ENCODE measurements at regions not wholly inside any gene's neighbourhood (a gene's known extent, or its start where the extent isn't known, plus 50 kb on each side); places are given as distances from the start of the nearest gene placed in this dataset.

DNA sequence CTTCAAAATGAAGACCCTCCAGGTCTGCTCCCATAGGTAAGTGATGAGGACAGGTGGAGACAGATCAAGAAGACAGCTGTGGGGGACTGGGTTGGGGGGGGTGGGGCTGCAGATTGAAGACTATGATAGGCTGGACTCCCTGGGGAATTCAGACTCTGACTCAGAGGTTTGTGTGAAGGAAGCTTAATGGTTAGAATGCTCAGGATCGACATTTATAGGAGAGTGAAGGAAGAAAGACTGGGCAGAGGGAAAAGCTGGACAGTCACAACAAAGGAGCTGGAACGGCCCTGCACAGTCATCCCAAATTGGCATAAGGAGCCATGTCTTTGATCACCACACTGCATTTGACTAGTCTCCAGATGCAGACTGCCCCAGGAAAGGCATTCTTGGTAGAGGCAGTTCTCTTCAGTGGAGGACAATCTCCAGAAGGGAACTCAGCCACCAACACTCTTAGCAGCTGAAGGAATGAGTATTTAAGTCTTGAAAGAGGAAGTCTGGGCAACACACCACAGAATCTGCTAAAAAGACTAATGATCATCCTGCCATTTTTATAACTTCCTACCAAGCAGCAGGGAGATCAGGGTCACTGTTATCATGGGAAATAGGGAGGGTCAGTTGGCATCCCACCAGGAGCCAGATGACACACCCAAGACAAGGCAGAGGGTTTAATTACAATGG is 120.0 kb upstream of the ZC3H11B start:
- TF ChIP-seq, protein P1, sequence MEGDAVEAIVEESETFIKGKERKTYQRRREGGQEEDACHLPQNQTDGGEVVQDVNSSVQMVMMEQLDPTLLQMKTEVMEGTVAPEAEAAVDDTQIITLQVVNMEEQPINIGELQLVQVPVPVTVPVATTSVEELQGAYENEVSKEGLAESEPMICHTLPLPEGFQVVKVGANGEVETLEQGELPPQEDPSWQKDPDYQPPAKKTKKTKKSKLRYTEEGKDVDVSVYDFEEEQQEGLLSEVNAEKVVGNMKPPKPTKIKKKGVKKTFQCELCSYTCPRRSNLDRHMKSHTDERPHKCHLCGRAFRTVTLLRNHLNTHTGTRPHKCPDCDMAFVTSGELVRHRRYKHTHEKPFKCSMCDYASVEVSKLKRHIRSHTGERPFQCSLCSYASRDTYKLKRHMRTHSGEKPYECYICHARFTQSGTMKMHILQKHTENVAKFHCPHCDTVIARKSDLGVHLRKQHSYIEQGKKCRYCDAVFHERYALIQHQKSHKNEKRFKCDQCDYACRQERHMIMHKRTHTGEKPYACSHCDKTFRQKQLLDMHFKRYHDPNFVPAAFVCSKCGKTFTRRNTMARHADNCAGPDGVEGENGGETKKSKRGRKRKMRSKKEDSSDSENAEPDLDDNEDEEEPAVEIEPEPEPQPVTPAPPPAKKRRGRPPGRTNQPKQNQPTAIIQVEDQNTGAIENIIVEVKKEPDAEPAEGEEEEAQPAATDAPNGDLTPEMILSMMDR (IDR thresholded peaks at IDR 0.05) = no peak
- no peaks in the 10 kb centered on the region for H3K27me3 ChIP-seq
- no peak overlapping the region for H3K27ac ChIP-seq
- no peaks in the 10 kb centered on the region for H3K36me3 ChIP-seq
- DNase-seq (ENCODE audit: low spot score in 2 of 2) = no peak
- H3K4me3 ChIP-seq = no peak overlapping the region
- H3K4me1 ChIP-seq = no peaks in the 10 kb centered on the region
- intact Hi-C loops (cut with DNase I) = no loop called here
- H3K9me3 ChIP-seq = no peaks in the 10 kb centered on the region

DNA sequence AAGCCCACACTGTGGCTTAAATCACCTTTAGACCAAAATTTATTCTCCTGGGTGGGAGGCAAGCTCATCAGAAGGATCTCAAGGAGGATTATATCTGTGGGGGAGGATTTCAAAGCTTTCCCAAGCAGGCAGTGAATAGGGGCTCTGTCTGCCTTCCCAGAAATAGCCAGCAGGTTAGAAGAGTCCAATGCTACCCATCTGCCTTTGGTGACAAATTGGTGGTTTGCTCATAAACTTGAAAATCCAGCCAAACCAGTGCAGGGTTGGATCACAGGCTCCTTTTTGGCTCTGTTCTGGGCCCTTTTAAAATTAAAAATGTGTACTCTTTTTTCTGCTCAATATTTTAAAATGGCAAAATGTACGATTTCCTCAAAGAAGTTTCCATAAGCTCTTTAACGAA is 118.9 kb upstream of the ZC3H11B start:
- intact Hi-C loops (cut with DNase I) = no loop called here

DNA sequence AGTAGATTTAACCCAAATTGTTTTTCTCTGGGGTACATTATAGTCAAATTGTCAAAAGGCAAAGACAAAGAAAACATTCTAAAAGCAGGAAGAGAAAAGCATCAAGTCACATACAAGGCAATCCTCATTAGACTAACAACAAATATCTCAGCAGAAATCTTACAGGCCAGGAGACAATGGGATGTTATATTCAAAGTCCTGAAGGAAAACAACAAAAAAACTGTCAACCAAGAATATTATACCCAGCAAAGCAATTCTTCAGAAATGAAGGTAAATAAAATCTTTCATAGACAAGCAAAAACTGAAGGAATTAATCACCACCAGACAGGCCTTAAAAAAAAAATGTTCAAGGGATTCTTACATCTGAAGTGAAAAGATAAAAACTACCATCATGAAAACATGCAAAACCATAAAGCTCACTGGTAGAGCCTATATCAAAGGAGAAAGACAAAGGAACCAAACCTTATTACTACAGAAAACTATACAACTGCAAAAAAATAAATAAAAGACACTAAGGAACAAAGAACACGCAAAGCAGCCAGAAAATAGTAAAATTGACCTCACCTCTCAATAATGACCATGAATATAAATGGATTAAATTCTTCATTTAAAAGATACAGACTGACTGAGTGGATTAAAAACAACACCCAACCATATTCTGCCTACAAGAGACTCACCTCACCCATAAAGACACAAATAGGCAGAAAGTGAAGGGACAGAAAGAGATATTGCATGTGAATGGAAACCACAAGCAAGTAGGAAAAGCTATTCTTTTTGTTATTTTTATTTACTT is 113.8 kb upstream of the ZC3H11B start:
- no peak overlapping the region for H3K27ac ChIP-seq
- TF ChIP-seq, protein P1 (IDR thresholded peaks at IDR 0.05) = no peak
- H3K9me3 ChIP-seq = peaks cover 0 to 8% of the 10 kb centered on the region in 2 donors
- no peak for DNase-seq (ENCODE audit: low spot score in 2 of 2)
- H3K27me3 ChIP-seq = no peaks in the 10 kb centered on the region
- intact Hi-C loops (cut with DNase I) = no loop called here
- H3K36me3 ChIP-seq = no peaks in the 10 kb centered on the region
- no peak overlapping the region for H3K4me3 ChIP-seq
- H3K4me1 ChIP-seq = no peaks in the 10 kb centered on the region

More for the DNA sequence above, 118.9 kb upstream of the ZC3H11B start:
- Histone ChIP-seq H3K4me3 (no peak overlapping the region), H3K27me3 (no peaks in the 10 kb centered on the region), H3K27ac (no peak overlapping the region), H3K4me1 (no peaks in the 10 kb centered on the region), H3K9me3 (no peaks in the 10 kb centered on the region), H3K36me3 (no peaks in the 10 kb centered on the region)
- DNase-seq (ENCODE audit: low spot score in 2 of 2) = no peak
- TF ChIP-seq, protein P1 (IDR thresholded peaks at IDR 0.05) = no peak

DNA sequence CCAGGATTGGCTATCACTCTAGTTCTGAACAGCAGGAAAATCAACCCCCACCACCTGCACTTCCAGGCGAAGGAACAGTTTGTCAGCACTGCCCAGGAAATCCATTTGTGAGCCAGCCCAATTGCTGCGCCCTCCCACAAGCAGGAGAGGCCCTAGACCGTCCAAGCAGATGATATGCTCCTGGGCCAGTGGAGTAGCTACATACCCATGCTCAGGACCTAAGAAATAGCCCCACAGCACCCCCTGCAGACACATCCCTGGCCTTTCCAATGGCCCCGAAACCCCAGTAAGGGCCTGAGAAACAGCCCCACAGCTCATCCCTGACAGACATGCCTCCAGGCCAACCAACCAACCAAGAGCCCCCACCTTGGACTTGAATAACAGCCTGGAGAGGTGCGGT is 111.5 kb upstream of the ZC3H11B start:
- intact Hi-C loops (cut with DNase I) = no loop called here
- TF ChIP-seq, protein P1 (IDR thresholded peaks at IDR 0.05) = no peak
- no peak for DNase-seq (ENCODE audit: low spot score in 2 of 2)
- Histone ChIP-seq H3K27ac (no peak overlapping the region), H3K4me1 (no peaks in the 10 kb centered on the region), H3K27me3 (no peaks in the 10 kb centered on the region), H3K36me3 (no peaks in the 10 kb centered on the region), H3K4me3 (no peak overlapping the region), H3K9me3 (peaks cover 0 to 8% of the 10 kb centered on the region in 2 donors)

DNA sequence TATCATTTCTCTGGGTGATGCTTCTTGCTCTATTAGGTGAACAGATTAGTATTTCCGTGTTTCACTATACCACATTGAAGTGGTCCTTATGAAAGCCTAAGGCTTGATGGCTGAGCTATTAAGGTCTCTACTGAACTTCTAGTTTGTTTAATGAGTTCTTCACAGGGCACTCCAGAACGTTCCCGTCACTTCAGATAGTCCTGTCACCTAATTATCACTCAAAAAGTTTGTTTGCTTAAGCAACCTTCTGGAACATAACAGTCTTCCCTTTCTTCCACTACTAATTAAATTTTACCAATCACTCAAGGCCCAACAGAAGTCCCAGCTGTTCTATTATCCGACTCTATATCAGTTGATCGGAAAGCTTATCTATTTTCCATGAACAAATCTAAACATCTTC is 104.6 kb upstream of the ZC3H11B start:
- Histone ChIP-seq H3K36me3 (no peaks in the 10 kb centered on the region), H3K27me3 (no peaks in the 10 kb centered on the region), H3K4me3 (no peak overlapping the region), H3K4me1 (no peaks in the 10 kb centered on the region), H3K27ac (no peak overlapping the region), H3K9me3 (no peaks in the 10 kb centered on the region)
- TF ChIP-seq, protein P1 (IDR thresholded peaks at IDR 0.05) = no peak
- intact Hi-C loops (cut with DNase I) = no loop called here
- DNase-seq (ENCODE audit: low spot score in 2 of 2) = no peak
